H9 (cell line): ENCODE measurements at regions not wholly inside any gene's neighbourhood (a gene's known extent, or its start where the extent isn't known, plus 50 kb on each side); places are given as distances from the start of the nearest gene placed in this dataset.

ENCODE experiments used
- DNase-seq: peaks from one replicate; pipeline ENCODE4 v3.0.0-alpha.2; 2017
- H2AFZ ChIP-seq: one replicate; pipeline ENCODE4 v1.6.1; 2013; ENCODE audit warnings: mild to moderate bottlenecking, low read length, control low read depth, moderate library complexity
- H2AK5ac ChIP-seq: 2 replicates; pipeline ENCODE4 v1.6.1; 2013; ENCODE audit warnings: low read length, control low read depth, mixed read lengths; ENCODE audit not compliant: insufficient read length
- H2BK120ac ChIP-seq: one replicate; pipeline ENCODE4 v1.6.1; 2013; ENCODE audit warnings: low read depth, mild to moderate bottlenecking, low read length, control low read depth, inconsistent platforms; ENCODE audit not compliant: poor library complexity, severe bottlenecking
- H2BK12ac ChIP-seq: 2 replicates; pipeline ENCODE4 v1.6.1; 2013; ENCODE audit warnings: low read length, control low read depth, mixed read lengths, low read depth; ENCODE audit not compliant: insufficient read length
- H2BK15ac ChIP-seq: 2 replicates; pipeline ENCODE4 v1.6.1; 2013; ENCODE audit warnings: low read depth, low read length, control low read depth
- H2BK20ac ChIP-seq: one replicate; pipeline ENCODE4 v1.6.1; 2013; ENCODE audit warnings: low read depth, mild to moderate bottlenecking, low read length, control low read depth, inconsistent platforms; ENCODE audit not compliant: poor library complexity, severe bottlenecking
- H2BK5ac ChIP-seq: 2 replicates; pipeline ENCODE4 v1.6.1; 2013; ENCODE audit warnings: low read length, control low read depth, mixed read lengths; ENCODE audit not compliant: insufficient read length
- H3K14ac ChIP-seq: 2 replicates; pipeline ENCODE4 v1.6.1; 2013; ENCODE audit warnings: low read length, control low read depth; ENCODE audit not compliant: insufficient read depth
- H3K18ac ChIP-seq: 2 replicates; pipeline ENCODE4 v1.6.1; 2013; ENCODE audit warnings: low read depth, mild to moderate bottlenecking, mixed read lengths, low read length, control low read depth; ENCODE audit not compliant: insufficient read length
- H3K23ac ChIP-seq: 2 replicates; pipeline ENCODE4 v1.6.1; 2013; ENCODE audit warnings: low read length, control low read depth, mixed read lengths, low read depth; ENCODE audit not compliant: insufficient read length
- H3K23me2 ChIP-seq: 2 replicates; pipeline ENCODE4 v1.6.1; 2013; ENCODE audit warnings: low read depth, mild to moderate bottlenecking, mixed read lengths, low read length, control low read depth; ENCODE audit not compliant: insufficient read length, poor library complexity, severe bottlenecking
- H3K27ac ChIP-seq: 2 replicates; pipeline ENCODE4 v1.5.1; 2013; ENCODE audit warnings: low read length, control low read depth, mixed read lengths, low read depth; ENCODE audit not compliant: insufficient read length
- H3K27me3 ChIP-seq: 2 replicates; pipeline ENCODE4 v1.6.1; 2013; ENCODE audit warnings: low read length, control low read depth, inconsistent platforms; ENCODE audit not compliant: insufficient read depth
- H3K4ac ChIP-seq: 2 replicates; pipeline ENCODE4 v1.6.1; 2013; ENCODE audit warnings: low read depth, mild to moderate bottlenecking, control low read depth, inconsistent platforms, low read length, moderate library complexity
- H3K4me1 ChIP-seq: 2 replicates; pipeline ENCODE4 v1.6.1; 2013; ENCODE audit warnings: low read length, control low read depth, inconsistent platforms; ENCODE audit not compliant: insufficient read depth
- H3K4me2 ChIP-seq: 2 replicates; pipeline ENCODE4 v1.6.1; 2013; ENCODE audit warnings: low read length, control low read depth, mixed read lengths; ENCODE audit not compliant: insufficient read length, insufficient read depth
- H3K56ac ChIP-seq: 2 replicates; pipeline ENCODE4 v1.6.1; 2013; ENCODE audit warnings: low read depth, mild to moderate bottlenecking, mixed read lengths, low read length, control low read depth; ENCODE audit not compliant: insufficient read length
- H3K79me1 ChIP-seq: 2 replicates; pipeline ENCODE4 v1.6.1; 2013; ENCODE audit warnings: low read depth, mild to moderate bottlenecking, moderate library complexity, low read length, control low read depth, inconsistent platforms; ENCODE audit not compliant: insufficient read depth, poor library complexity, severe bottlenecking
- H3K79me2 ChIP-seq: 2 replicates; pipeline ENCODE4 v1.6.1; 2013; ENCODE audit warnings: low read length, control low read depth, inconsistent platforms; ENCODE audit not compliant: insufficient read depth
- H3K9ac ChIP-seq: 2 replicates; pipeline ENCODE4 v1.6.1; 2013; ENCODE audit warnings: low read length, control low read depth, mixed read lengths; ENCODE audit not compliant: insufficient read length; ENCODE audit errors: extremely low read depth
- H3K9me3 ChIP-seq: one replicate; pipeline ENCODE4 v1.6.1; 2013; ENCODE audit warnings: low read depth, low read length, inconsistent platforms; ENCODE audit not compliant: control insufficient read depth
- H3T11ph ChIP-seq: one replicate; pipeline ENCODE4 v1.6.1; 2013; ENCODE audit warnings: mild to moderate bottlenecking, low read length, control low read depth, inconsistent platforms
- H4K20me1 ChIP-seq: one replicate; pipeline ENCODE4 v1.6.1; 2013; ENCODE audit not compliant: control insufficient read depth, insufficient read length, insufficient read depth
- H4K5ac ChIP-seq: 2 replicates; pipeline ENCODE4 v1.6.1; 2013; ENCODE audit warnings: low read depth, mild to moderate bottlenecking, mixed read lengths, low read length, control low read depth; ENCODE audit not compliant: insufficient read length
- H4K8ac ChIP-seq: replicated peaks from 2 replicates; pipeline ENCODE4 v1.6.1; 2013; ENCODE audit warnings: low read length, control low read depth, mixed read lengths, low read depth; ENCODE audit not compliant: insufficient read length
- H4K91ac ChIP-seq: 2 replicates; pipeline ENCODE4 v1.6.1; 2013; ENCODE audit warnings: low read depth, mild to moderate bottlenecking, moderate library complexity, mixed read lengths, low read length, control low read depth; ENCODE audit not compliant: insufficient read length
- H3K27ac Mint-ChIP-seq, 3 experiments: 2 replicates in 2 of 3; 3 replicates in 1 of 3; pipeline ENCODE4 v1.8.0; 2020 to 2021; ENCODE audit warnings: mixed read lengths in 3 of 3, mild to moderate bottlenecking in 1 of 3, moderate library complexity in 1 of 3
- H3K27me3 Mint-ChIP-seq: 2 replicates; pipeline ENCODE4 v1.8.0; 2021; ENCODE audit warnings: low read depth, mild to moderate bottlenecking, moderate library complexity, mixed read lengths
- H3K36me3 Mint-ChIP-seq, 3 experiments: 2 replicates in 2 of 3; 3 replicates in 1 of 3; pipeline ENCODE4 v1.8.0; 2020 to 2021; ENCODE audit warnings: low read depth in 3 of 3, mixed read lengths in 3 of 3; ENCODE audit not compliant: insufficient read depth in 1 of 3
- H3K4me1 Mint-ChIP-seq, 2 experiments: 2 replicates each; pipeline ENCODE4 v1.8.0; 2020; ENCODE audit warnings: mixed read lengths in 2 of 2
- H3K4me3 Mint-ChIP-seq, 2 experiments: 2 replicates in 1 of 2; 3 replicates in 1 of 2; pipeline ENCODE4 v1.8.0; 2020 to 2021; ENCODE audit warnings: mild to moderate bottlenecking in 2 of 2, mixed read lengths in 2 of 2, moderate library complexity in 1 of 2
- H3K9me3 Mint-ChIP-seq, 2 experiments: 2 replicates in 1 of 2; 3 replicates in 1 of 2; pipeline ENCODE4 v1.8.0; 2020; ENCODE audit warnings: mild to moderate bottlenecking in 2 of 2, mixed read lengths in 2 of 2, moderate library complexity in 1 of 2
- CTCF ChIP-seq: fragments of 200-600 bp; sonication (generic); conservative IDR thresholded peaks from 3 replicates; pipeline ENCODE4 v1.8.0; 2021; ENCODE audit warnings: antibody characterized with exemption, mild to moderate bottlenecking
- WGBS: extraction: QIAGEN DNeasy Blood & Tissue Kit; methylation state at CpG from one replicate; pipeline ENCODE4 v1.1.7; 2013; ENCODE audit warnings: missing lambda C conversion rate, low lambda C conversion rate, mixed read lengths; ENCODE audit not compliant: insufficient read length; ENCODE audit errors: extremely low coverage; 5-methylcytosine and 5-hydroxymethylcytosine counted together

- no peak overlapping the region for H3K27ac Mint-ChIP-seq
- no peak overlapping the region for H2BK120ac ChIP-seq
- H3K27me3 ChIP-seq, result no peaks in the 10 kb centered on the region
- no peaks in the 10 kb centered on the region for H3K9me3 Mint-ChIP-seq
- H4K91ac ChIP-seq, result no peak overlapping the region
- H2BK12ac ChIP-seq, result no peak overlapping the region
- H3K79me1 ChIP-seq, result no peaks in the 10 kb centered on the region
- H3K23me2 ChIP-seq, result no peaks in the 10 kb centered on the region
- H3K4me1 ChIP-seq, result no peaks in the 10 kb centered on the region
- no peaks in the 10 kb centered on the region for H3K79me2 ChIP-seq
- H2BK20ac ChIP-seq, result no peak overlapping the region
- no peak overlapping the region for H2AFZ ChIP-seq
- no peak overlapping the region for H3K56ac ChIP-seq
- no peaks in the 10 kb centered on the region for H3K36me3 Mint-ChIP-seq
- DNase-seq, result no peak
- no peak overlapping the region for H3T11ph ChIP-seq
- no peak overlapping the region for H3K4ac ChIP-seq
- H3K4me3 Mint-ChIP-seq, result no peak overlapping the region
- no peak overlapping the region for H2AK5ac ChIP-seq
- H2BK5ac ChIP-seq, result no peak overlapping the region
- H3K14ac ChIP-seq, result no peak overlapping the region
- no peak overlapping the region for H3K18ac ChIP-seq
- H3K4me1 Mint-ChIP-seq, result no peaks in the 10 kb centered on the region
- H3K27me3 Mint-ChIP-seq, result no peaks in the 10 kb centered on the region
- H3K9ac ChIP-seq, result no peak overlapping the region
- H3K23ac ChIP-seq, result no peak overlapping the region
- no CpG with 5 or more reads among the region's 4 CpGs for WGBS
- no peak overlapping the region for H4K5ac ChIP-seq
- H3K4me2 ChIP-seq, result no peak overlapping the region
- H4K20me1 ChIP-seq, result no peaks in the 10 kb centered on the region
- H4K8ac ChIP-seq, result no peak overlapping the region
- no peak overlapping the region for H2BK15ac ChIP-seq
- H3K27ac ChIP-seq, result no peak overlapping the region
- no peak for TF ChIP-seq CTCF
- no peaks in the 10 kb centered on the region for H3K9me3 ChIP-seq
These were observed 225.0 kb upstream of the CXXC4 start for GRCh38 chr4:104719539-104720230.
